Progenitor cell of endocrine pancreas (in vitro differentiated cells): ENCODE measurements at regions not wholly inside any gene's neighbourhood (a gene's known extent, or its start where the extent isn't known, plus 50 kb on each side); places are given as distances from the start of the nearest gene placed in this dataset.

Experiments
- DNase-seq: peaks from one replicate; pipeline ENCODE4 v3.0.0; 2021; ENCODE audit warnings: low spot score; ENCODE audit not compliant: unreplicated experiment
- H3K27ac Mint-ChIP-seq: 2 replicates; pipeline ENCODE4 v1.8.0; 2021; ENCODE audit warnings: mild to moderate bottlenecking, moderate library complexity, mixed read lengths
- H3K27me3 Mint-ChIP-seq: 2 replicates; pipeline ENCODE4 v1.8.0; 2021; ENCODE audit warnings: mixed read lengths
- H3K36me3 Mint-ChIP-seq: 2 replicates; pipeline ENCODE4 v1.8.0; 2022; ENCODE audit warnings: mixed read lengths; ENCODE audit not compliant: insufficient read depth
- H3K4me1 Mint-ChIP-seq: 2 replicates; pipeline ENCODE4 v1.8.0; 2021; ENCODE audit warnings: low read depth, mixed read lengths
- H3K4me3 Mint-ChIP-seq: 2 replicates; pipeline ENCODE4 v1.8.0; 2021; ENCODE audit warnings: low read depth, mild to moderate bottlenecking, moderate library complexity, mixed read lengths
- H3K9me3 Mint-ChIP-seq: 2 replicates; pipeline ENCODE4 v1.8.0; 2021; ENCODE audit warnings: low read depth, mixed read lengths
- TF ChIP-seq, protein P1 (sequence below): fragments of 200-600 bp; sonication (generic); IDR thresholded peaks from one replicate; pipeline ENCODE4 v1.5.0; 2021; ENCODE audit warnings: antibody characterized with exemption, mild to moderate bottlenecking; ENCODE audit not compliant: unreplicated experiment

- H3K4me3 Mint-ChIP-seq = no peak overlapping the region
- H3K9me3 Mint-ChIP-seq = no peaks in the 10 kb centered on the region
- no peak for DNase-seq
- peak overlapping the region; percentile 3 for H3K27ac Mint-ChIP-seq
- H3K4me1 Mint-ChIP-seq = no peaks in the 10 kb centered on the region
- TF ChIP-seq, protein P1, sequence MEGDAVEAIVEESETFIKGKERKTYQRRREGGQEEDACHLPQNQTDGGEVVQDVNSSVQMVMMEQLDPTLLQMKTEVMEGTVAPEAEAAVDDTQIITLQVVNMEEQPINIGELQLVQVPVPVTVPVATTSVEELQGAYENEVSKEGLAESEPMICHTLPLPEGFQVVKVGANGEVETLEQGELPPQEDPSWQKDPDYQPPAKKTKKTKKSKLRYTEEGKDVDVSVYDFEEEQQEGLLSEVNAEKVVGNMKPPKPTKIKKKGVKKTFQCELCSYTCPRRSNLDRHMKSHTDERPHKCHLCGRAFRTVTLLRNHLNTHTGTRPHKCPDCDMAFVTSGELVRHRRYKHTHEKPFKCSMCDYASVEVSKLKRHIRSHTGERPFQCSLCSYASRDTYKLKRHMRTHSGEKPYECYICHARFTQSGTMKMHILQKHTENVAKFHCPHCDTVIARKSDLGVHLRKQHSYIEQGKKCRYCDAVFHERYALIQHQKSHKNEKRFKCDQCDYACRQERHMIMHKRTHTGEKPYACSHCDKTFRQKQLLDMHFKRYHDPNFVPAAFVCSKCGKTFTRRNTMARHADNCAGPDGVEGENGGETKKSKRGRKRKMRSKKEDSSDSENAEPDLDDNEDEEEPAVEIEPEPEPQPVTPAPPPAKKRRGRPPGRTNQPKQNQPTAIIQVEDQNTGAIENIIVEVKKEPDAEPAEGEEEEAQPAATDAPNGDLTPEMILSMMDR = peak; percentile 25
- peaks cover 43% of the 10 kb centered on the region for H3K27me3 Mint-ChIP-seq
- H3K36me3 Mint-ChIP-seq = no peaks in the 10 kb centered on the region
Observed at GRCh38 chr1:38129473-38129872, 82.9 kb upstream of the POU3F1 start.

GRCh38 chr1:38128926-38129453 is 82.4 kb upstream of the POU3F1 start:
- H3K36me3 Mint-ChIP-seq = no peaks in the 10 kb centered on the region
- H3K9me3 Mint-ChIP-seq = no peaks in the 10 kb centered on the region
- no peak overlapping the region for H3K27ac Mint-ChIP-seq
- H3K4me1 Mint-ChIP-seq = no peaks in the 10 kb centered on the region
- TF ChIP-seq, protein P1 = no peak
- DNase-seq = no peak
- peaks cover 41% of the 10 kb centered on the region for H3K27me3 Mint-ChIP-seq
- H3K4me3 Mint-ChIP-seq = no peak overlapping the region

DNA sequence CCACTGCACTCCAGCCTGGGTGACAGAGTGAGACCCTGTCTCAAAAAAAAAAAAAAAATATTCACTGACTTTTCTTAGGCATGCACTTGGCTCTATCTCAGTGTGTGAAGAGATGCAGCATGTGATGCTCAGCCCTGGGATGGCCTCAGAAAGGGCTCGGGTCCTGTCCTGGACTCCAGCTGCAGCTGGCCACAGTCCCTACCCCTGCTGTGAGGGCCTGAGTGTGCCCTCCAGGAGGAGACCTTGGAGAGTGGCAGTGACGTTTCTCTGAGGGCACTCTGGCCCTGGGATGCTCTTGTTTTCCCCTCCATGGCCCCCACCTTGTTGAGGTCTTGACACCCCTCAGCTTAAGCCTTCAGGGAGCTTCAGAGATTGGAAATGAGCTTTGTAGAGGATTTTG is 81.9 kb upstream of the POU3F1 start:
- Mint-ChIP-seq H3K27me3 (peaks cover 41% of the 10 kb centered on the region), H3K4me1 (no peaks in the 10 kb centered on the region), H3K27ac (no peak overlapping the region), H3K9me3 (no peaks in the 10 kb centered on the region), H3K36me3 (no peaks in the 10 kb centered on the region), H3K4me3 (no peak overlapping the region)
- no peak for DNase-seq
- TF ChIP-seq, protein P1 = no peak

GRCh38 chr1:38127428-38127827 is 80.8 kb upstream of the POU3F1 start:
- no peak for DNase-seq
- Mint-ChIP-seq H3K27ac (no peak overlapping the region), H3K9me3 (no peaks in the 10 kb centered on the region), H3K4me3 (no peak overlapping the region), H3K36me3 (no peaks in the 10 kb centered on the region), H3K27me3 (peaks cover 37% of the 10 kb centered on the region), H3K4me1 (no peaks in the 10 kb centered on the region)
- TF ChIP-seq, protein P1 = no peak

DNA sequence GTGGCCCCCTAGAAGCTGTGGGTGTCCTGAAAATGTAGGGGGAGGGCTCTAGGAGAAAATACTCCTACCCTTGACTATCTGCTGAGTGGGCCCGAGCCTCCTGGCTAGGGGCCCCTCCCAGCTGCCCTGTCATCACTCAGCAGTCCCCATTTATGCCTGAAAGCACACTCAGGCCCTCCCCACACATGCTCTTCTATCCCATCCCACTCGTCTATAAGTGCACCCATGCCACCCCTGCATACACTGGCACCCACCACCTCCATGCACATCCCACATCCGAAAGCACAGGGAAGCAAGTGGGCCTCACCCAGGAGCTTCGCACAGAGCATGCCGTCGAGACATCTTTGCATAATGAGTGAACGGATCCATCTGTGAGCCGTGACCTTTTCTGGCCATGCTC is 80.4 kb upstream of the POU3F1 start:
- no peak overlapping the region for H3K27ac Mint-ChIP-seq
- TF ChIP-seq, protein P1 = no peak
- no peak overlapping the region for H3K4me3 Mint-ChIP-seq

More for the DNA sequence above, 80.4 kb upstream of the POU3F1 start:
- H3K9me3 Mint-ChIP-seq = no peaks in the 10 kb centered on the region
- no peaks in the 10 kb centered on the region for H3K36me3 Mint-ChIP-seq
- no peak for DNase-seq
- peaks cover 34% of the 10 kb centered on the region for H3K27me3 Mint-ChIP-seq
- H3K4me1 Mint-ChIP-seq = no peaks in the 10 kb centered on the region
